Endothelial cell of umbilical vein (primary cell): ENCODE measurements at regions not wholly inside any gene's neighbourhood (a gene's known extent, or its start where the extent isn't known, plus 50 kb on each side); places are given as distances from the start of the nearest gene placed in this dataset.

ENCODE experiments used
- BruUV-seq: library from RNA; stranded (reverse); fragments of 400-500 nt; replicated peaks from 2 replicates; lab custom pipeline; 2021; lab: Mats Ljungman, UMichigan
- CTCF ChIA-PET: fragments of 300-600, 350-600 bp; sonication (Branson Sonifier 250); formaldehyde crosslinking; loops from one replicate; lab custom pipeline; 2021; ENCODE audit warnings: antibody characterized with exemption, inconsistent platforms; lab: Charles Lee
- POLR2A ChIA-PET: fragments of 300-600, 350-600 bp; sonication (Branson Sonifier 250); formaldehyde crosslinking; loops from one replicate; lab custom pipeline; 2021; ENCODE audit warnings: antibody characterized with exemption, inconsistent platforms; lab: Charles Lee
- DNase-seq: peaks from one replicate; pipeline ENCODE4 v3.0.0-alpha.2; 2011; ENCODE audit warnings: low read depth, low spot score
- FAIRE-seq: peaks from 2 replicates; lab custom pipeline; 2011; peaks lifted over from hg19 to GRCh38; lab: Jason Lieb, UNC
- H2AFZ ChIP-seq: 2 replicates; pipeline ENCODE4 v1.6.0; 2012; ENCODE audit warnings: low read depth, low read length, control low read depth, inconsistent platforms
- H3K27ac ChIP-seq: 2 replicates; pipeline ENCODE4 v1.5.1; 2011; ENCODE audit warnings: low read depth, mild to moderate bottlenecking, control low read depth, low read length, moderate library complexity; ENCODE audit not compliant: insufficient read depth
- H3K27me3 ChIP-seq, 2 experiments: 2 replicates each; pipeline versions ENCODE4 v1.6.0 to v1.6.1; 2011; ENCODE audit warnings: low read length in 2 of 2, mixed read lengths in 1 of 2; ENCODE audit not compliant: control insufficient read depth in 2 of 2, insufficient read depth in 2 of 2
- H3K36me3 ChIP-seq, 2 experiments: 2 replicates in 1 of 2; 3 replicates in 1 of 2; pipeline ENCODE4 v1.5.1; 2011; ENCODE audit warnings: low read length in 2 of 2, mild to moderate bottlenecking in 1 of 2, moderate library complexity in 1 of 2; ENCODE audit not compliant: control insufficient read depth in 2 of 2, insufficient read depth in 2 of 2; ENCODE audit errors: extremely low read depth in 1 of 2
- H3K4me1 ChIP-seq: 3 replicates; pipeline ENCODE4 v1.5.1; 2011; ENCODE audit warnings: mild to moderate bottlenecking, low read length; ENCODE audit not compliant: control insufficient read depth, insufficient read depth; ENCODE audit errors: extremely low read depth
- H3K4me2 ChIP-seq: 2 replicates; pipeline ENCODE4 v1.6.1; 2011; ENCODE audit warnings: low read length, control low read depth, mixed read lengths; ENCODE audit not compliant: insufficient read depth
- H3K4me3 ChIP-seq, 3 experiments: fragments of 200-600 bp in 1 of 3; sonication (generic), shearing (Covaris generic) in 1 of 3; replicated peaks in 1 of 3; 2 replicates each; pipeline ENCODE4 v1.5.1; 2011 to 2016; ENCODE audit warnings: control low read depth in 3 of 3, low read length in 3 of 3, mild to moderate bottlenecking in 2 of 3, inconsistent platforms in 1 of 3, low read depth in 1 of 3, moderate library complexity in 1 of 3; ENCODE audit not compliant: insufficient read depth in 1 of 3
- H3K79me2 ChIP-seq: 2 replicates; pipeline ENCODE4 v1.6.0; 2012; ENCODE audit warnings: low read length, inconsistent platforms; ENCODE audit not compliant: control insufficient read depth, insufficient read depth
- H3K9ac ChIP-seq: replicated peaks from 2 replicates; pipeline ENCODE3; 2011; ENCODE audit warnings: low read length, control low read depth; ENCODE audit not compliant: insufficient read depth; ENCODE audit errors: extremely low read depth
- H3K9me1 ChIP-seq: replicated peaks from 3 replicates; pipeline ENCODE4 v1.6.0; 2011; ENCODE audit warnings: mild to moderate bottlenecking, low read length; ENCODE audit not compliant: control insufficient read depth, insufficient read depth; ENCODE audit errors: extremely low read depth
- H3K9me3 ChIP-seq: replicated peaks from 2 replicates; pipeline ENCODE4 v1.5.1; 2012; ENCODE audit warnings: low read length, inconsistent platforms; ENCODE audit not compliant: control insufficient read depth, insufficient read depth
- H4K20me1 ChIP-seq: replicated peaks from 2 replicates; pipeline ENCODE3; 2011; ENCODE audit warnings: mild to moderate bottlenecking, low read length; ENCODE audit not compliant: control insufficient read depth, insufficient read depth; ENCODE audit errors: extremely low read depth
- FOS ChIP-seq: IDR thresholded peaks from 2 replicates; pipeline ENCODE4 v1.6.1; 2011; ENCODE audit warnings: mild to moderate bottlenecking, low read length, moderate library complexity, borderline replicate concordance; ENCODE audit not compliant: insufficient read depth
- GATA2 ChIP-seq: IDR thresholded peaks from 2 replicates; pipeline ENCODE4 v1.7.0; 2011; ENCODE audit warnings: low read depth, mild to moderate bottlenecking, moderate library complexity, mixed read lengths, low read length; ENCODE audit not compliant: insufficient read length, insufficient read depth
- MYC ChIP-seq: IDR thresholded peaks from one replicate; pipeline ENCODE4 v1.6.1; 2011; ENCODE audit warnings: mild to moderate bottlenecking, low read depth, low read length
- POLR2AphosphoS5 ChIP-seq: IDR thresholded peaks from 2 replicates; pipeline ENCODE4 v1.6.1; 2012; ENCODE audit warnings: low read depth, mild to moderate bottlenecking, control low read depth, low read length, moderate library complexity; ENCODE audit not compliant: insufficient read depth
- dilution Hi-C: fragments of 300-500 bp; cut with MboI; formaldehyde crosslinking; loops from one replicate; pipeline ENCODE4 v1.15.0; 2019; ENCODE audit warnings: low sequenced_read_pairs; ENCODE audit not compliant: extremely low pct_ligation_motif_present
- intact Hi-C: fragments of 100-400 bp; cut with micrococcal nuclease; formaldehyde crosslinking; loops from one replicate; pipeline ENCODE4 v1.10.0; 2022
- TF ChIP-seq, protein P1 (sequence below), 2 donors: IDR thresholded peaks; 1 replicate in 1 of 2; 2 replicates in 1 of 2; pipeline ENCODE4 v1.5.1; 2011; ENCODE audit warnings: low read length in 2 of 2, mild to moderate bottlenecking in 2 of 2, moderate library complexity in 2 of 2, control low read depth in 1 of 2, inconsistent platforms in 1 of 2, low read depth in 1 of 2; ENCODE audit not compliant: insufficient read depth in 1 of 2; ENCODE audit errors: extremely low read depth in 1 of 2
- TF ChIP-seq, protein P2 (sequence below): IDR thresholded peaks from 2 replicates; pipeline ENCODE4 v1.6.1; 2011; ENCODE audit not compliant: insufficient read depth, insufficient read length

DNA sequence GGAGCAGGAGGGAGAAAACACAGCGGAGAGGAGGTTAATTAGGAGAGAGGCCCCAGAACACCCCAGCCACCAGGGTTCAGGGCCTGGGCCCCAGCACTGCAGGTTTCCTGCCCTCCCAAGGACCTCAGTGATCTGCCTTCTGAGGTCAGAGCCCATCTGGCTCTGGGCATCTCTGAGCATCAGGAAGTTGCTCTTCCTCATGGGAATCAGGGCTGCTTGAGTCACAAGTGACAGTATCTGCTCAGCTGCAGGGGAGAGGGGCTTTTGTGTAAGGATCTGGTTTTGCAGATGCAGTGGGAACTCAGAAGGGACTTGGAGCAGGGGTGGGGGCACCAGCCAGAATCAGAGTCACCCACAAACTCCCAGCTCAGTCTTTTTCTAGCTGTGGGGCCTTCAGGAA is 472.1 kb downstream of the PTPRU start:
- Histone ChIP-seq H3K9me1 (no peaks in the 10 kb centered on the region), H3K27ac (peak overlapping the region; percentile 95), H3K4me3 (no peak overlapping the region), H3K4me2 (no peak overlapping the region), H3K27me3 (peaks cover 10 to 12% of the 10 kb centered on the region in 2 experiments), H3K36me3 (no peaks in the 10 kb centered on the region), H3K79me2 (no peaks in the 10 kb centered on the region), H4K20me1 (no peaks in the 10 kb centered on the region), H3K9ac (no peak overlapping the region), H3K9me3 (no peaks in the 10 kb centered on the region), H3K4me1 (peaks cover 48% of the 10 kb centered on the region), H2AFZ (no peak overlapping the region)
- DNase-seq (peak; percentile 46), FAIRE-seq (peak; percentile 81)
- no TSS peak for BruUV-seq
- ChIA-PET CTCF (interaction anchor here (1.0 to 2.7 kb wide), 5 partner anchors 52 to 672 kb away, joined by 3 to 20 read pairs (median 14); no protein-coding TSS in a partner anchor), POLR2A (no interaction called here)
- intact Hi-C loops (loop anchor here (1.0 to 2.0 kb wide), 2 partner anchors 141 to 472 kb away; partner anchors contain the start of gene PTPRU), dilution Hi-C loops (no loop called here)
- TF ChIP-seq, protein P1, sequence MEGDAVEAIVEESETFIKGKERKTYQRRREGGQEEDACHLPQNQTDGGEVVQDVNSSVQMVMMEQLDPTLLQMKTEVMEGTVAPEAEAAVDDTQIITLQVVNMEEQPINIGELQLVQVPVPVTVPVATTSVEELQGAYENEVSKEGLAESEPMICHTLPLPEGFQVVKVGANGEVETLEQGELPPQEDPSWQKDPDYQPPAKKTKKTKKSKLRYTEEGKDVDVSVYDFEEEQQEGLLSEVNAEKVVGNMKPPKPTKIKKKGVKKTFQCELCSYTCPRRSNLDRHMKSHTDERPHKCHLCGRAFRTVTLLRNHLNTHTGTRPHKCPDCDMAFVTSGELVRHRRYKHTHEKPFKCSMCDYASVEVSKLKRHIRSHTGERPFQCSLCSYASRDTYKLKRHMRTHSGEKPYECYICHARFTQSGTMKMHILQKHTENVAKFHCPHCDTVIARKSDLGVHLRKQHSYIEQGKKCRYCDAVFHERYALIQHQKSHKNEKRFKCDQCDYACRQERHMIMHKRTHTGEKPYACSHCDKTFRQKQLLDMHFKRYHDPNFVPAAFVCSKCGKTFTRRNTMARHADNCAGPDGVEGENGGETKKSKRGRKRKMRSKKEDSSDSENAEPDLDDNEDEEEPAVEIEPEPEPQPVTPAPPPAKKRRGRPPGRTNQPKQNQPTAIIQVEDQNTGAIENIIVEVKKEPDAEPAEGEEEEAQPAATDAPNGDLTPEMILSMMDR (IDR thresholded peaks at IDR 0.05; ENCODE audit: extremely low read depth in 1 of 2, insufficient read depth in 1 of 2, low read depth in 1 of 2, low read length in 2 of 2), result no peak
- peak; percentile 63 for TF ChIP-seq POLR2AphosphoS5
- TF ChIP-seq, protein P2, sequence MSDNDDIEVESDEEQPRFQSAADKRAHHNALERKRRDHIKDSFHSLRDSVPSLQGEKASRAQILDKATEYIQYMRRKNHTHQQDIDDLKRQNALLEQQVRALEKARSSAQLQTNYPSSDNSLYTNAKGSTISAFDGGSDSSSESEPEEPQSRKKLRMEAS, result no peak
- no peak for TF ChIP-seq MYC
- peak; percentile 78 for TF ChIP-seq FOS
- peak; percentile 81 for TF ChIP-seq GATA2
